BLaER1 (cell line): ENCODE measurements at regions not wholly inside any gene's neighbourhood (a gene's known extent, or its start where the extent isn't known, plus 50 kb on each side); places are given as distances from the start of the nearest gene placed in this dataset.
"Not testable (repeated sequence)": the region's sequence is repeated elsewhere in the genome, so short reads cannot be mapped to it uniquely, and the experiment has no call there.

Experiments
- H3K27ac ChIP-seq: shearing (Covaris generic); formaldehyde crosslinking; 2 replicates; pipeline ENCODE4 v1.8.1; 2022
- H3K27me3 ChIP-seq: shearing (Covaris generic); formaldehyde crosslinking; 2 replicates; pipeline ENCODE4 v1.8.1; 2022
- H3K36me3 ChIP-seq: shearing (Covaris generic); formaldehyde crosslinking; 2 replicates; pipeline ENCODE4 v1.8.1; 2022
- H3K4me1 ChIP-seq: shearing (Covaris generic); formaldehyde crosslinking; 2 replicates; pipeline ENCODE4 v1.8.1; 2022
- H3K4me2 ChIP-seq: shearing (Covaris generic); formaldehyde crosslinking; 2 replicates; pipeline ENCODE4 v1.8.1; 2022
- H3K4me3 ChIP-seq: shearing (Covaris generic); formaldehyde crosslinking; 2 replicates; pipeline ENCODE4 v1.8.1; 2022
- H3K9ac ChIP-seq: shearing (Covaris generic); formaldehyde crosslinking; 2 replicates; pipeline ENCODE4 v1.8.1; 2022
- H3K9me3 ChIP-seq: shearing (Covaris generic); formaldehyde crosslinking; 2 replicates; pipeline ENCODE4 v1.8.1; 2022
- H4K20me1 ChIP-seq: shearing (Covaris generic); formaldehyde crosslinking; 2 replicates; pipeline ENCODE4 v1.8.1; 2022
- Cebpa-rat ChIP-seq: shearing (Covaris generic); IDR thresholded peaks from 2 replicates; pipeline ENCODE4 v1.8.1; 2022

- TF ChIP-seq Cebpa-rat, result no peak
- no peak overlapping the region for H3K27ac ChIP-seq
- 0 out of 2 replicates have a peak, but pooled peaks cover 5% of the 10 kb centered on the region for H3K9me3 ChIP-seq
- no peak overlapping the region for H3K9ac ChIP-seq
- H3K27me3 ChIP-seq, result no peaks in the 10 kb centered on the region
- H3K36me3 ChIP-seq, result no peaks in the 10 kb centered on the region
- H3K4me3 ChIP-seq, result no peak overlapping the region
- H4K20me1 ChIP-seq, result no peaks in the 10 kb centered on the region
- H3K4me2 ChIP-seq, result no peak overlapping the region
- peaks cover 4% of the 10 kb centered on the region for H3K4me1 ChIP-seq
Observed at GRCh38 chr6:4441981-4442434, 306.6 kb upstream of the ECI2 start.

- no peaks in the 10 kb centered on the region for H3K36me3 ChIP-seq
- H4K20me1 ChIP-seq, result no peaks in the 10 kb centered on the region
- no peak overlapping the region for H3K9ac ChIP-seq
- H3K4me2 ChIP-seq, result no peak overlapping the region
- TF ChIP-seq Cebpa-rat, result no peak
- H3K4me3 ChIP-seq, result no peak overlapping the region
- no peaks in the 10 kb centered on the region for H3K4me1 ChIP-seq
- H3K27me3 ChIP-seq, result no peaks in the 10 kb centered on the region
- no peak overlapping the region for H3K27ac ChIP-seq
- no peaks in the 10 kb centered on the region for H3K9me3 ChIP-seq
Observed at GRCh38 chr6:4439159-4439558, 303.8 kb upstream of the ECI2 start.

GRCh38 chr6:4437342-4437741 is 302.0 kb upstream of the ECI2 start:
- Histone ChIP-seq H3K27me3 (no peaks in the 10 kb centered on the region), H3K36me3 (no peaks in the 10 kb centered on the region), H3K27ac (no peak overlapping the region), H3K9ac (no peak overlapping the region), H4K20me1 (no peaks in the 10 kb centered on the region), H3K4me3 (no peak overlapping the region), H3K4me1 (no peaks in the 10 kb centered on the region), H3K9me3 (no peaks in the 10 kb centered on the region), H3K4me2 (no peak overlapping the region)
- TF ChIP-seq Cebpa-rat, result no peak

- Histone ChIP-seq H3K4me1 (no peaks in the 10 kb centered on the region), H3K9me3 (no peaks in the 10 kb centered on the region), H3K4me3 (no peak overlapping the region), H3K9ac (no peak overlapping the region), H3K4me2 (no peak overlapping the region), H3K27me3 (no peaks in the 10 kb centered on the region), H3K27ac (no peak overlapping the region), H3K36me3 (no peaks in the 10 kb centered on the region), H4K20me1 (no peaks in the 10 kb centered on the region)
- TF ChIP-seq Cebpa-rat, result no peak
Observed at GRCh38 chr6:4435981-4436445, 300.6 kb upstream of the ECI2 start.

- Histone ChIP-seq H3K27me3 (no peaks in the 10 kb centered on the region), H3K27ac (no peak overlapping the region), H3K4me1 (no peaks in the 10 kb centered on the region), H3K9ac (no peak overlapping the region), H3K4me2 (no peak overlapping the region), H3K9me3 (peaks cover 6% of the 10 kb centered on the region; the same call in 1 of the 2 replicates), H3K4me3 (no peak overlapping the region), H3K36me3 (no peaks in the 10 kb centered on the region), H4K20me1 (no peaks in the 10 kb centered on the region)
- no peak for TF ChIP-seq Cebpa-rat
Observed at GRCh38 chr6:4434655-4435054, 299.3 kb upstream of the ECI2 start.

GRCh38 chr6:4433199-4433598 is 297.8 kb upstream of the ECI2 start:
- Histone ChIP-seq H3K27me3 (no peaks in the 10 kb centered on the region), H3K9ac (no peak overlapping the region), H3K27ac (no peak overlapping the region), H3K4me3 (no peak overlapping the region), H3K36me3 (no peaks in the 10 kb centered on the region), H3K4me1 (no peaks in the 10 kb centered on the region), H4K20me1 (no peaks in the 10 kb centered on the region), H3K9me3 (peaks cover 11% of the 10 kb centered on the region; the same call in 1 of the 2 replicates), H3K4me2 (no peak overlapping the region)
- TF ChIP-seq Cebpa-rat, result no peak

GRCh38 chr6:4426968-4427367 is 291.6 kb upstream of the ECI2 start:
- Histone ChIP-seq H3K4me3 (no peak overlapping the region), H4K20me1 (no peaks in the 10 kb centered on the region), H3K27ac (no peak overlapping the region), H3K9me3 (peaks cover 21% of the 10 kb centered on the region), H3K4me1 (no peaks in the 10 kb centered on the region), H3K27me3 (no peaks in the 10 kb centered on the region), H3K36me3 (no peaks in the 10 kb centered on the region), H3K9ac (no peak overlapping the region), H3K4me2 (no peak overlapping the region)
- no peak for TF ChIP-seq Cebpa-rat

- Histone ChIP-seq H3K4me3 (no peak overlapping the region), H3K9ac (no peak overlapping the region), H3K4me1 (no peaks in the 10 kb centered on the region), H3K9me3 (peaks cover 30% of the 10 kb centered on the region), H3K36me3 (no peaks in the 10 kb centered on the region), H3K27ac (no peak overlapping the region), H3K27me3 (no peaks in the 10 kb centered on the region), H3K4me2 (no peak overlapping the region), H4K20me1 (no peaks in the 10 kb centered on the region)
- no peak for TF ChIP-seq Cebpa-rat
Observed at GRCh38 chr6:4421837-4422236, 286.5 kb upstream of the ECI2 start.

- no peak for TF ChIP-seq Cebpa-rat
- H3K27ac ChIP-seq, result no peak overlapping the region
- H3K36me3 ChIP-seq, result no peaks in the 10 kb centered on the region
- H3K9me3 ChIP-seq, result peaks cover 30% of the 10 kb centered on the region
- no peaks in the 10 kb centered on the region for H3K27me3 ChIP-seq
- no peaks in the 10 kb centered on the region for H3K4me1 ChIP-seq
- H4K20me1 ChIP-seq, result no peaks in the 10 kb centered on the region
- no peak overlapping the region for H3K4me2 ChIP-seq
- no peak overlapping the region for H3K9ac ChIP-seq
- H3K4me3 ChIP-seq, result no peak overlapping the region
Observed at GRCh38 chr6:4420160-4420865, 284.9 kb upstream of the ECI2 start.

- no peak overlapping the region for H3K27ac ChIP-seq
- no peak overlapping the region for H3K4me3 ChIP-seq
- no peaks in the 10 kb centered on the region for H3K27me3 ChIP-seq
- no peak overlapping the region for H3K9ac ChIP-seq
- peaks cover 18% of the 10 kb centered on the region for H3K9me3 ChIP-seq
- TF ChIP-seq Cebpa-rat, result no peak
- H4K20me1 ChIP-seq, result no peaks in the 10 kb centered on the region
- no peaks in the 10 kb centered on the region for H3K36me3 ChIP-seq
- H3K4me1 ChIP-seq, result no peaks in the 10 kb centered on the region
- H3K4me2 ChIP-seq, result no peak overlapping the region
Observed at GRCh38 chr6:4415549-4415948, 280.2 kb upstream of the ECI2 start.

GRCh38 chr6:4414078-4414477 is 278.7 kb upstream of the ECI2 start:
- H4K20me1 ChIP-seq, H3K9ac ChIP-seq, H3K36me3 ChIP-seq, H3K4me1 ChIP-seq, H3K27me3 ChIP-seq, H3K4me3 ChIP-seq, H3K27ac ChIP-seq, H3K4me2 ChIP-seq: not testable (repeated sequence)
- peaks cover 10% of the 10 kb centered on the region for H3K9me3 ChIP-seq
